ENCODE measurements at regions not wholly inside any gene's neighbourhood (a gene's known extent, or its start where the extent isn't known, plus 50 kb on each side); places are given as distances from the start of the nearest gene placed in this dataset.

DNA sequence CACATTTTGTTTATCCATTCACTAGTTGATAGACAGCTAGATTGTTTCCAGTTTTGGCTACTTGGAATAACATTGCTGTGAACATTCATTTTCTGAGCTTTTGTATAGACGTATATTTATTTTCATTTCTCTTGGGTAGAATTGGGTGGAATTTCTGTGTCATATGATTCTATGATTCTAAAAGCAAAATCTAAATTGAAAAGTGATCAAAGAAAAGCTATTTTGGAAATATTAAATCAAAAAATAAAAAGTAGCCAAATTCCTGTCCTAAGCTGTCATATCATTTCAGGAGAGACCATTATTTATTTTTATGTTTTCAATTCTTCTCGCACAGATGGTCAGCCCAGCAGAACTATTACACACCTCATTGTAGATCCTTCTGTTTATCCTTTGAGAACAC lies 229.2 kb downstream of the COL12A1 start:
- CTCF ChIA-PET = interaction anchor here (1.0 kb wide), 1 partner anchor 16 kb away, joined by 3 read pairs; no protein-coding TSS in a partner anchor
- POLR2A ChIA-PET = no interaction called here
- no peak for DNase-seq (ENCODE audit: low read depth, low spot score)
- no peak for TF ChIP-seq CTCF (IDR thresholded peaks at IDR 0.05; ENCODE audit: insufficient read depth, low read length, missing control alignments)
- no peak overlapping the region for H3K4me3 ChIP-seq (ENCODE audit: low read depth, low read length)

GRCh38 chr6:74976026-74976425 lies 229.8 kb downstream of the COL12A1 start:
- ChIA-PET POLR2A (no interaction called here), CTCF (interaction anchor here (1.0 kb wide), 1 partner anchor 16 kb away, joined by 3 read pairs; no protein-coding TSS in a partner anchor)
- no peak for DNase-seq (ENCODE audit: low read depth, low spot score)
- no peak overlapping the region for H3K4me3 ChIP-seq (ENCODE audit: low read depth, low read length)
- no peak for TF ChIP-seq CTCF (IDR thresholded peaks at IDR 0.05; ENCODE audit: insufficient read depth, low read length, missing control alignments)

GRCh38 chr6:74973591-74973990 lies 232.3 kb downstream of the COL12A1 start:
- DNase-seq (ENCODE audit: low read depth, low spot score) = no peak
- no peak for TF ChIP-seq CTCF (IDR thresholded peaks at IDR 0.05; ENCODE audit: insufficient read depth, low read length, missing control alignments)
- H3K4me3 ChIP-seq (ENCODE audit: low read depth, low read length) = no peak overlapping the region
- POLR2A ChIA-PET = no interaction called here
- CTCF ChIA-PET = no interaction called here

GRCh38 chr6:74971633-74972032 lies 234.2 kb downstream of the COL12A1 start:
- ChIA-PET CTCF (interaction anchor here (1.3 kb wide), 1 partner anchor 18 kb away, joined by 3 read pairs; no protein-coding TSS in a partner anchor), POLR2A (no interaction called here)
- no peak for TF ChIP-seq CTCF (IDR thresholded peaks at IDR 0.05; ENCODE audit: insufficient read depth, low read length, missing control alignments)
- no peak overlapping the region for H3K4me3 ChIP-seq (ENCODE audit: low read depth, low read length)
- no peak for DNase-seq (ENCODE audit: low read depth, low spot score)

- ChIA-PET POLR2A (no interaction called here), CTCF (no interaction called here)
- DNase-seq (ENCODE audit: low read depth, low spot score) = no peak
- no peak overlapping the region for H3K4me3 ChIP-seq (ENCODE audit: low read depth, low read length)
- no peak for TF ChIP-seq CTCF (IDR thresholded peaks at IDR 0.05; ENCODE audit: insufficient read depth, low read length, missing control alignments)
These were observed 236.1 kb downstream of the COL12A1 start for GRCh38 chr6:74969591-74970267.

GRCh38 chr6:74967821-74968220 lies 238.0 kb downstream of the COL12A1 start:
- ChIA-PET POLR2A (no interaction called here), CTCF (no interaction called here)
- no peak for TF ChIP-seq CTCF (IDR thresholded peaks at IDR 0.05; ENCODE audit: insufficient read depth, low read length, missing control alignments)
- H3K4me3 ChIP-seq (ENCODE audit: low read depth, low read length) = no peak overlapping the region
- DNase-seq (ENCODE audit: low read depth, low spot score) = no peak
